HG03025 (cell line): ENCODE measurements at regions not wholly inside any gene's neighbourhood (a gene's known extent, or its start where the extent isn't known, plus 50 kb on each side); places are given as distances from the start of the nearest gene placed in this dataset.
"Not testable (repeated sequence)": the region's sequence is repeated elsewhere in the genome, so short reads cannot be mapped to it uniquely, and the experiment has no call there.

Source experiments
- ATAC-seq: cut with Tn5 transposase; IDR thresholded peaks from one replicate; pipeline ENCODE4 v1.9.1; 2021; ENCODE audit warnings: mild to moderate bottlenecking, moderate library complexity; ENCODE audit not compliant: unreplicated experiment, low FRiP score

DNA sequence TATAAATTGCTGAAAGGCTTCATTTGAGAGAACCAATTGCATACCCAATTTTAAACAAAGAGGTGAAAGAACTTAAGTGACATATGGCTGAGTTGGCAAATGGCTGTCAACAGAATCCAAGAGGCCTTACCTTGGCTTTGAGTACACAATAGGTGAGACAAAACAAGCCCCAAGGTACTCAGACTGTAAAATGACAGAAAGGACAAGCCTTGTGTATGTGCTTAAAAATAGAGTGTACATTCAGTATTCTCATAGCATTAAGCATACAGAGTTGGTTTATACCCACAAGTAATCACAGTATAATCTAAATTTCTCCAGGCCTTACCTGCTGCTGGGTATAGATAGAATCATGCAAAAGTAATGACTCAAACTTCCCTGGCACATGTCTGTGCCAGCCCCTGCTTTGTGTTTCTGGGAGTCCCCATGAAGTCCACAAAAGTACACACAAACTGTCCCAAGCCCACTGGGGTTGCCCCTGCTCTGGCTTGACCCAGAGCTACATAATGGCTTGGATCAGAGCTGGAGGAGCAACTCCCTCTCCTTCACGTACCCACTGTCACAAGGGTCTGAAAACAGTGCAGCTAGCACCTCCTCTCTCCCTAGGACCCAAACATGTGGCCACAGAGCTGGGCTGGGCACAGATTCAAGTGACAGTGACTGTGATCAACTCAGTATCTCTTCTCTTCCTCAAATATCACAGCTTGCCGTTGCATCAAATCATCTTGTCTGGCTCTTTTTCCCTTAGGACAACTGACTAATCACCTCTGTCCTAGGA, 250.8 kb downstream of the ENC1 start:
- ATAC-seq = no peak

DNA sequence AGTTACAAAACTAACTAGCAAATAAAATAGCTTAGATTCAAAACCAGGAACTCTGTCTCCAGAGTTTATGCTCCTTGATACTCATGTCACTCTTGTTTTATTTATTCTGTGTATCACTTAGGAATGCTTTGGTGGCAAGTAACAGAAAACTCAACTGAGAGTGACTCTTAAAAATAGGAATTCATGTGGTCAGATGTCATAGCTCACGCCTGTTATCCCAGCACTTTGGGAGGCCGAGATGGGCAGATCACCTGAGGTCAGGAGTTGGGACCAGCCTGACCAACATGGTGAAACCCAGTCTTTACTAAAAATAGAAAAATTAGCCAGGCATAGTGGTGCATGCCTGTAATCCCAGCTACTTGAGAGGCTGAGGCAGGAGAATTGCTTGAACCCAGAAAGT, 252.1 kb downstream of the ENC1 start:
- ATAC-seq = not testable (repeated sequence)

DNA sequence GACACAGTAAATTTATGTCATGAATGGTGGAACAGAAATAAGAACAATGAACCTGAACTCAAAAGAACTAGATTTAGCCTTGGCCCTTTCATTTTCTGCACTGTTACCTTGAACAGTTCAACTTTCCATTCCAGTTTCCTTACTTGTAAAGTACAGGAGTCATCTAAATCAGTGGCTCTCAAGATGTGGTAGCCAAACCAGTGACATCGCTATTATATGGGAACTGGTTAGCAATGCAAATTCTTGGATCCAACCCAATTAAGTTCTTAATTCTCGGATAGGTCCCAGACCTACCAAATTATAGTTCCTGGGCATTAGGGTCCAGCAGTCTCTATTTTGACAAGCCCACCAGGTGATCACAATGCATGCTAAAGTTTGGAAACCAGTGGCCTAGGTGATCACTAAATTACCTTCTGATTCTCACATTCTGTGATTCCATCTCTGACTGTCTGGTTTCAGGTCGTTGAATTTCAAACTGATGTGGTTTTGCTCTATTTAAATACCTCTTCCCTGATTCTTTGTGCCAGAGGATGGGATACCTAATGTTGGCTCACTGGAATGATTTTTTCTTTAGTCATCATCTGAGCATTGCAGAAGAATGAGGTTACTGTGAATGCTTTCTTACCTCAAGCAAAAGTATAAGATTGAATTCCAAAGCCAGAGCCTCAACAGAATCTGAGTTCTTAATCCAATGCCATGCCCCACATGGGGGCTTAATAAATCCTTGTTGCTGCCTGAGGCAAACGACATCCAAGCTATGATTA, 253.8 kb downstream of the ENC1 start:
- no peak for ATAC-seq

DNA sequence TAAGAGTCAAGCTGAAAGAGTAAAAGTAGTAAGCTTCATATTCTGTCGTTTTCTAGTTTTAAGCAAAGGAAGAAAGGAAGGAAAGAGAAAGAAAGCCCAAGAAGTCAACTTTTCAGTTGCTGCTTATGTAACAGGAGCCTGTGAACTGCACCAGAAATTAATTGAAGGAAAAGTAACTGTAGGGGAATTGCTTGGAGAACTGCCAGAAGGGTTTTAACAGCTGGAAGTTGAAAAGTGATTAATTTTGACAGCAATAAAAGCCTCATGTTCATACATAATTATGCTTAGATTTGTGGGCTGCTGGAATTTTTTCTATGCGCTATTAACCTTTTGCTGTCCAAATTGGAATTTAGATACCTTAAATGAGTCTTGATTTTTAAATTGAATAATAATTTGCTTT, 255.7 kb downstream of the ENC1 start:
- ATAC-seq = no peak

DNA sequence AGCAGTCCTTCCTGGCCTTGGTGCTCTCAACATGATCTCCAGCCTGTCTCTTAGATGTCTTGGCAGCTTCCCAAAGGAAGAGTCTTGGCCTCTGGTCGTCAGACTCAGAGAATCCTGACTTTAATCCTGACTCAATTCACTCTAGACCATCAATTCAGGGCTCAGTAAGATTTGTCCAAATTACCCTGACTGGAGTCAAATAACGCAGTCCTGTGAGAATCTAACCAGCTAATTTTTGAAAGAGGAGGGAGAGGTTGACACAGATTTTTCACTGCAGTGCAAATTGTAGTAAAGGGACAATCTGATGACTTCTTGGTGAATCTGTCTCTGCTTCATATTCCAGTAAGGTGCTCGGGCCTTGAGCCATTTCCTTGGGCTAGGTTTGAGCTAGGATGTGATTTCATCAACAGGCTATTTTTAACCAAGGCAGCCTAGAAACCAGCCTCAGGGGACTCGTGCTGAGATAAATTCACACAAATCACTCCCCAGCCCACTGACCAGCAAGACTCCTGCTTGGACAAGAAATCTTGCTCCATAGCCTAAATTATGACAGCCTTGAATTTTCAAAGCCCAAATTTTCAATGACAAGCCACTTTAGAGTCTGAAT, 257.4 kb downstream of the ENC1 start:
- ATAC-seq = no peak

DNA sequence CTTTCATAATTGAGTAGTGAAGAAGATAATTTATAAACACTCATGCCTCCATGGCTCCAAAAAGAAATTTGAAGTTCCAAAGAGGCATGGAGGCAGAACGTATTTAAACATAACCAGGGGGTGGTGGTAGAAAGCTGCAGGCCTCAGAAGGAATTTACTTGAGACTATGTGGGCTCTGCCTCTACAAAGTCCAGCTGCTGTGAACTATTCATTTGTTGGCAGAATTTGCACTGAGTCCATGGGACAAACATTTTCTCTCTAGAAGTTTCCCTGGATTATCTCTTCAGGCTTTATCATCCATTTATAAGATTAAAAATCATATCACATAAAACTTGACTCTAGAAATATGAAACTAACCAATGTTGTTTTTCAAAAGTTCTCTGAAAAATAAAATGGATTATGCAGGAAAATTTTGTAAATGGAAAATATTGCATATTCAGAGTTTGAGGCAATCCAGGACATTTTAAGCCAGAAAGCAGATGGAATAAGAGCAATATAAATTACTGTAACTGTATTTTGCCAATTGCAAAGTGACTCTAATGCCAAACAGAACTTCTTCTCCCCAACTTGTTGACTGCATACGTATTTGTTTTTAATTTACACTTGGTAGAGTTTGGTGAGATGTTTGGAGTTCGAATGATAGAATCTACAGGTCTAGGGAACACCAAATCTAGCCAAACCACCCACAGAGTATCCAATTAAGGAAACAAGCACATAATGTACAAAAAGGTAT, 258.2 kb downstream of the ENC1 start:
- ATAC-seq = no peak

DNA sequence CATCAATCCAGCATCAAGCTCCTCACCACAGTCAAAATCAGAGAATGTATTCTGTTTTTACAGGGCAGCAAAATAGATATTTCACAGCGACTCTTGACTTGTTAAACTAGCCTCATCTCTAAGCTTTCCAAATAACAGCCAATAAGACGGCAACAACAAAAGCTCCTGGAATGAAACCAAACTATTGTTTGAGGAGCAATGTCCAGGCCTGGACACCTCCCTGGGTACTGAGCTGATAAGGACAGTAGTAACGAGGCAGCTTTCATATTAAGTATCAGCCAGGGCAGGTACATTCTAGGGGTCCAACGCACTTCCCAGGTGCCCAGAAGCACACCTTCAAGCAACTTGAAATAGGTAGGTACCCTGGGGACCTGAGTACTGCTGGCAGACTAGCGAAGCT, 260.3 kb downstream of the ENC1 start:
- no peak for ATAC-seq

DNA sequence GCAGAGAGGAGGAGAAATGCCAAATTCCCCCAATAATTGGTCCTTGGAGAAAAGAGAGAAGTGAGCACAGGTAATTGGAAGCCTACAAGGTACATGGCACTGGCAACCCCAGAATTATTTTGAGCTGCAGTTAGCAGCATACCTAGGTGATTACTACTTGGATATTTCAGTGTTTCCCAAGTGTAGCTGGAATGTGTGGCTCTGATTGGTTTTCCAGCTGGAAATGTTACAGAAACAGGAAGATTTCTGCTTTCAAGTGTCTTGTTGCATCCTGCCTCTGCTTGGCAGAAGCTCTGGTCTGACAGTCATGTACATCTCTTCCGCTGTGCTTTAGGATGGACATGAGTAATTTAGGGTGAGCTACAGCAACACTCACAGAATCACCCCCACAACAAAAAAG, 262.1 kb downstream of the ENC1 start:
- no peak for ATAC-seq

DNA sequence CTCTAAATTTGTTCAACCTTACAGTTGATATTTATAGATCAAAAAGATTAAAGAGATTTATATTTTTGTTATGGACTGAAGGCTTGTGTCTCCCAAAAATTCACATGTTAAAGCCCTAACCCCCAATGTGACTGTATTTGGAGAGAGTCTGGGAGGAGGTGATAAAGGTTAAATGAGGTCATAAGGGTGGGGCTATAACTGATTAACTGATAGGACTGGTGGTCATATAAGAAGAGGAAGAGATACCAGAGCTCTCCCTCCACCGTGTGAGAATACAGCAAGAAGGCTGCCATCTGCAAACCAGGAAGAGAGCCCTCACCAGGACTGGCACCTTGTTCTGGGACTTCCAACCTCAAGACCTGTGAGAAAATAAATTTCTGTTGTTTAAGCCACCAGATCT, 264.3 kb downstream of the ENC1 start:
- no peak for ATAC-seq

DNA sequence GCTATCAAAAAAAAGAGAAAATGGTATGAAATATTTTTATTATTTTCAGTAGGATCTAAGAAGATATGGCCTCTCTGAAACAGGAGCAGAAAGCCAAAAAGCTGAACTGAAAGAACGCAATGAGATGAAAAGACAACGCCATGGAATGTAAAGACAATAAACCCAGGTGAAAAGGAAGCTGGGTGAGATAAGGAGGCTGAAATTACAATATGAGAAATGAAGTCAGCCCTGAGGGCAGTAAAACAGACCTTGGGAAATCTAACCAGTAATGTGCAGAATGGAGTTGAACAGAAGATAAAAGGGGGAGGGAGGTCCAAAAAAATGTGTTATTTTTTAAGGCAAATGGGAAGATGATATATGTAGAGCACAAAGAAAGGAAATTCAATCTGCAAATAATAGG, 265.3 kb downstream of the ENC1 start:
- ATAC-seq = no peak

DNA sequence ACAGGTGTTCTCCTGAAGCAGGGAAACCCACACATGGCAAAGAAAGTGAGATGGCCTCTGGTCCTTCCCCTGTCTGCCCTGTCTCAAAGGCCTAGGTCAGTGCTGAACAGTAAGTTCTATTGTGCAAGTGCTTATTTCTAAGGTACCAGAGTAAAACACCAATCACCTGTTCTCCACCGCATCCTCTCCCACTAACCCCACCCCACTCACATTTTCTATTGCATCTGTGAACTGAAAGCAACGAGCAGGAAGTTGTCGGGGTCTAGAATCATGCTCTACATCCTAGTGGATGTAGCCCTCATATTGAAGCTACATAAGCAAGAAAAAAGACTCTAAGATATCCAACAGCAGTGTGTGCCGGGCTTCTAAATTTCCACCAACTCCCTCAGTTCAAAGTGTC, 265.9 kb downstream of the ENC1 start:
- ATAC-seq = no peak

DNA sequence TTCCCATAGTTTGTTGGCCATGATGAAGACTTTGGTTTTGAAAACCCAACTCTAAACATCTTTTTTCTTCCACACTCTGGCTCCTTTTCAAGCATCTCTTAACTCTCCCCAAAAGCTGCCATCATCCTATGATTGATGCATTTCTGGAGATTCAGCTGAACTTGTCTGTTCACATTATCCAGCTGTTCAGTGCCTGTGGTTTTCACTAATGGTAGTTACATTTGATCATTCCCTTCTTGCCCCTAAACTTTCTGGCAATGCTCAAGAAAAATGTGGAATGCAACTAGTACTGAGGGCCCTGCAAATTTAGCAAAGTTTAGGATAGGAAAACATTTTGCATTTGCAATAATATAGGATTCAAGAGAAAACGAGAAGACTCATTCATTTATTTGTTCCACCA, 267.5 kb downstream of the ENC1 start:
- ATAC-seq = no peak

DNA sequence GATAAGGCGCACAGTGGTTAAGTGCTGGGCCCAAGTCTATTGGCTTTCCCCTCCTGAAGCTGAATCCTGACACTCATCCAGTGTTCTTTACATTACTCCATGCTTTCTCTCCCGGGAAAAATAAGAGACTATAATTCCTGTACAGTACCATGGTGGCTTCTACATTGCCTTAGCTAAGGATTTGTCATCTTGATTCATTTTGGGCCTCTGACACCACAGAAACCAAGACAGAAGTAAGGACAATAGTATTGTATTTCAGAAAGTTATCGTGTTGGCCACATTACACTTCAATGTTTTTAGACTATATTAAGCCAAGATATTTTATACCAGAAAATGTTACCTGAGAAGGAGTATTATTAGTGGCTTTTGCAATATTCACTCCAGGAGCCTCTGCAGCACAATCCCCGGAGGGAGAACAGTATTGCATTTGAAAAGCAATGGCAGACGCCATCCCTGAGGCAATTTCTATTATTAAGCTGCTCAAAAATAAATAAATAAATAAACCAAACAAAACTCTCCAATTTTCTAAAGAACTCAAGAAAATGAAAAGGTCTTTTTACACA, 267.9 kb downstream of the ENC1 start:
- no peak for ATAC-seq

DNA sequence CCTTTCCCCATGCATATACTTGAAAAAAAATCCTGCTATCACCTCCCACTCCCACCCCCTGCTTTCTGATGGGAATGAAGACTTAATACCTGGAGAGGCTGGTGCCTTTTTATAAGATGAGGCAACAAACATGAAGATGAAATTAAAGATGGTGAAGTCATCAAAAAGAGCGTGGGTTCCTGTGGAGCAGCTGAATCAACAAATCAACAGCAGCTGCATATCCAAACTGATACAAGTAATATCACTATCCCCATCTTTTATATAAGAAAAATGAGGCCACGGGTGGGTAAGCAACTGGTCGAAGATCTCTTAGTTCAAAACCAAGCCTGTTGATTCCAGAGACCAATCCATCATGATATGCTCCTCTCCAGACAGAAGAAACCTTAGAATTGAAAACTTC, 268.5 kb downstream of the ENC1 start:
- ATAC-seq = no peak

DNA sequence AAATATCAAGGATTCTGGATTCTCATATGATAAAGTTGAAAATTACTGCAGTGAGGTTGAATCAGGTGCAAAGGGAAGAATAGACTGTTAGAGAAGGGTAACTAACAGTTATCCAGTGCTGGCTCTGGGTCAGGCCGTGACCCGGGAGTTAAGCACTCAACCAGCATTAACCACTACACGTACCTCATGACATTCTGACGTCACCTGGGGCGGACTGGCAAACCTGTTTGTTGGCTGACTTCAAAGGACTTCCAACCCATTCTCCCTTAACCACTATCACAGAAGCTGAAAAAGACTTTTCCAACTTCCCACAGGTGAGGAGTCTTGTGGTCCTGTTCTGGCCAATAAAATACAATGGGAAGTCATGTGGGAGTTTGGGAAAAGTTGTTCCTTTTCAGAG, 268.9 kb downstream of the ENC1 start:
- ATAC-seq = no peak

DNA sequence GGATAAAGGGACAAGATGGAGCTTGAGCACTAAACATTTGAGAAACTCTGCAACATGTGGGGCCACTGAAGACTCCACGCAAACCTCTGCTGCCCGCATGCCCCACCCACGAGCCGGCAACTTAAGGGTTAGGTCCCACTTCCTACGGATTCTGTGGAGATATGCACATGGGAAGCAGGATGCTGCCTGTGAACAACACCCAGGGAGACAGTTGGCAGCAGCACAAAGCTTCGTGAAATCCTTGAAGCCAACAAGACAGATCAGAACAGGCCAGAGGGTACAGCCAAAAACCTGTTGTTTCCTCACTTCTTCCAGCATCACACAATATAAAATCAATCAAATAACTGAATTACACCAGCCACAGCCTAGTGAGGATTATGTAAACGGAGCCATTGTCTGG, 270.4 kb downstream of the ENC1 start:
- ATAC-seq = no peak

DNA sequence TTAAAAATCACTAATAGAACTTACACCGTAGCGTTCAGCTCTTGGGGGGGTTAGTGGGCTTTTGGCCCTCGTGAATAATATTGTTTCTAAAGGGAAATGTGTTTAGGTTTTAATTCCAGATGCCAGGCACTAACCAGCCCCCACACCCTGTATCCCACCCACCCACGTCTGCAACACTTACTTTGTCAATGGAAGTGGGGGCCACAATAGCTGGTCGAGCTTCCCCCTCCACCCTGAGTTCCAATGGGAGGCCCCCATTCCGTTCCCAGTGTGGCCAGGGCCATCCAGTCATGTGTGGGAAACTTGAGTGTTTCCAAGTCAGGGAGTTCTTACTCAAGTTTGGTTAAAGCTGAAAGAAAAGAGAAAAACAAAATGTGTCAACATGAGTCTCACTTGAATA, 271.4 kb downstream of the ENC1 start:
- ATAC-seq = no peak

DNA sequence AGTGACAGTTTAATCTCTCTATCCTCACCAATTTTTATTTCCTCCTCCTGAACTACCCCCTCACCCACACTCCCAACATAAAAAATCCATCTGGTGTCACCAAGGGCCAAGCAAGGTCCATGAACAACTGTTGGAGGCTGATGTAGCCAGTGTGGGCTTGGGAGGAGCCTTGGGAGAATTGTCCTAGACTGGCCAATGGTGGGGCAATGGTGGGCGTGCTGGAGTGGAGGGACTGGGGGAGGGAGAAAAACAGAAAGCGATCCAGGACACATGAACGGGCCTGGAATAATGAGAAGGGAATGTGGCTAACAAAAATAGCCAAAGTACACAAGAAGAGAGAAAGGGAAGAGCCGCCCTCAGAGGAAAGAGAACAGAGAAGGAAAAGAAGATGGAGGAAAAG, 272.6 kb downstream of the ENC1 start:
- no peak for ATAC-seq

DNA sequence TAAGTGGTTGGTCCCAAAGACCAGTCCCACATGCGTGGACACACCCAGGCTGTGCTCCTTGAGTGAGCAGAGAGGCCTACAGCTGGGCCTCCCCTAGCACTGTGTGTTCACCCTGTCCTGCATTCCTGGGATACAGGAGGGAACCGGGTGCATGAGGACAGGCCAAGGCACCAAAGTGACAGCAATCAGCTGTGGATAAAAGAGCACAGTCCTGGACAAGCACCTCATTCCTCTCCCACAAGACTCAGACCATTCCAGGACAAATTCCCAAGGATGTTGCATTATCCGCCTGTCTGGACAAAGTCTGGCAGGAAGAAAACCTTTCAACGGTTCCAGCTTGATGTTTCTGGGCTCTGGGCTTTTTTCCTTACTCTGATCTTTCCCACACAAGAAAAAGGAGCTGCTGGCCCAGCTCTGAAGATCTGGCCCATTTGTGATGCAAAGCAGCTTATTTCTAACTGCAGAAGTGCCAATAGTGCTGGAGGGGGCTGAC, 273.2 kb downstream of the ENC1 start:
- no peak for ATAC-seq

DNA sequence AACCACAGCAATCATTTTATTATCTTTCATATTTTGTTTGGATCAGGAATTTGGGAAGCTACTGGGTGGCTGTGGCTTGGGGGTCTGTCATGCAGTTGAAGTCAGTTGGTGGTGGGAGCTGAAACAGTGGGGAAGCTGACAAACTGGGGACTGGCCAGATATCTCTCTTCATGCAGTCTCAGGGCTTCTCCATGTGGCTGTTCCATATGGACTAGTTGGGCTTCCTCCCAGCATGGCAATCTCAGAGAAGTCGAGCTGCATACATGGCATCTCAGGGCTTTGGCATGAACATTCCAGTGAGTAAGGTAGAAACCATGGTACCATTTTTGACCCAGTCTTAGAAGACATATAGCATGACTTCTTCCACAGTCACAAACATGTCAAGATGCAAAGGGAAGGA, 274.8 kb downstream of the ENC1 start:
- no peak for ATAC-seq

DNA sequence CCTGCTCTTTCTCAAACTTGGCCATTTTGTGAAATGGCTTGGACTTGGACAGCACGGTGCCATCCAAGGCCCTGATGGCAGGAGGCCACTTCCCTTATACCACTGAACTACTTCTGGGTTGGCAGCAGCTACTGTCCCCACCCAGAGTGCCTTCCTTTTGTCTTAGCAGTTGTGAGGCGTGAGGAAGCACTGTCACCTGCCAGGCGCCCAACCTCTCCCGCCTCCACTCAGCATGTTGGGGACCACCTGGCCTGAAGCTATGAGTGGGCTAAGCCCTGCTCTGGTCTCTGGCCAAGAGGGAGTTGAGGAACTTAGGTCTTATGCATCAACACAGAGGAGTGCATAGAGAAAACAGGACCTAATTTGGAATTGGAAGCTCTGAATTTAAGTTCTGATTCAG, 276.0 kb downstream of the ENC1 start:
- ATAC-seq = no peak
